ENCODE measurements at regions not wholly inside any gene's neighbourhood (a gene's known extent, or its start where the extent isn't known, plus 50 kb on each side); places are given as distances from the start of the nearest gene placed in this dataset.

DNA sequence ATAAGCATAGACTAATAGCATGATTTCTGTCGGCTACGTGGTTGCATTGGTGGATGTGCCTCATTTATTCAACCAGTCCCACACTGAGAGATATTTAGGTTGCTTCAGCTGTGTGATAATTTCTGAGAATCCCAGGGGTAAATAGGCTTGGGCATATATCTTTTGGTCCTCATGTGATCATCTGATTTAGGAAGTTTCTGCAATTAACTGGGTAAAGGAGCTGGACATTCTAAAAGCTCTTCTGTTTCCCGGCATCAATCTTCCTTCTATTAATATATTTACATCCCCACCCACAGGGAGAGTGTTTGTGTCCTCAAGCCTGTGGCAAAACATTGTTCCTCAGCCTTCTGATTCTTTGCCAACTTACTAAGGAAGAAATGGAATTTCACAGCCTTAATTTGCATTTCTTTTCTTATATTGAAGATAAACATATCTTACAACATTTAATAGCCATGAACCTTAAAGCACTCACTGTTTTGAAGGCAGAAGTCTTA, 431.6 kb downstream of the RFC3 start:
- DNase-seq: no peak
- no peak overlapping the region for H3K4me3 Mint-ChIP-seq
- no peak for ATAC-seq
- no peaks in the 10 kb centered on the region for H3K4me1 Mint-ChIP-seq
- H3K27me3 Mint-ChIP-seq: no peaks in the 10 kb centered on the region
- H3K9me3 ChIP-seq (ENCODE audit: control insufficient read depth, low read length, poor library complexity, severe bottlenecking): no peaks in the 10 kb centered on the region
- H3K36me3 Mint-ChIP-seq (ENCODE audit: low read depth): no peaks in the 10 kb centered on the region
- no peak overlapping the region for H3K27ac Mint-ChIP-seq

DNA sequence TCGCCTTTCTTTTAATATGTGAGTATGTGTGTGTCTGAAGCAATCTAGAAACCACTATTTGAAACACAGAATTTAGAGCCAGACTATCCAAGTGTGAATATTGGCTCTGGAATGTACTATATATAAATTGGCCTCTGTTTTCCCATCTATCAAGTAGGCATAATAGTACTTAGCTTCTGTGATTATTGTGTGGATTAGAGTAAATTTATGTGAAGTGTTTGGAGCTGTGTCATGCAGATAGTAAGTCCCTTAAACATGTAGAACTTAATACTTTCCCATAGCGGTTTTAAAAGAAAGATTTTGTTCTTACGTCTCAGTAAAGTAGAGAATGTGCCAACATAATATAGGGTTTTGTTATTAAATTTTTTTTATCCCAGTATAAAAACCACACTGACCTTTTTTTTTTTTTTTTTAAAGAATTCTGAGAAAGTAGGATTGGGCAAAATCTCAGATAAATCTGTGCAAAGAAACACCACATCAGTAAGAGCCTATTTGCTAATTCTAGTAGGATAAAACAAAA, 432.3 kb downstream of the RFC3 start:
- no peaks in the 10 kb centered on the region for H3K9me3 ChIP-seq (ENCODE audit: control insufficient read depth, low read length, poor library complexity, severe bottlenecking)
- Mint-ChIP-seq H3K4me1 (no peaks in the 10 kb centered on the region), H3K27ac (no peak overlapping the region), H3K36me3 (ENCODE audit: low read depth) (no peaks in the 10 kb centered on the region), H3K27me3 (no peaks in the 10 kb centered on the region), H3K4me3 (no peak overlapping the region)
- DNase-seq (no peak), ATAC-seq (no peak)

DNA sequence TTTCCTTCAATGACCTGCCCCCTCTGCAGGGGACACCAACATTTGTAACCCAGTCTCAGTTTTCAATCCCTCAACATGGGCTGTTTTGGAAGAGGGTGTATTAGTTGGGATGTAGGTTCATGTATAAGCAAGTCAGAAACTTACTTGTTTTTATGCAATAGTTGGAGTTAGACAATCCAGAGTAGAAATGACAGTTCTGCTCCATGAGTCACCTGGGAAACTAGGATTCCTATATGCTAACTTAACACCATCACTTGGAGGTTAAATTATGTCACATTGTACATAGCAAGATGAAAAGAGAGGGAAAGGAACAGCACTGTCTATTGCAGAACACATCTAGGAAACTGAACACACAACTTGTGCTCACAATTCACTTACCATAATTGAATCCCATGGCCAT, 436.4 kb downstream of the RFC3 start:
- Mint-ChIP-seq H3K4me1 (no peaks in the 10 kb centered on the region), H3K27ac (no peak overlapping the region), H3K36me3 (ENCODE audit: low read depth) (no peaks in the 10 kb centered on the region), H3K4me3 (no peak overlapping the region), H3K27me3 (no peaks in the 10 kb centered on the region)
- ATAC-seq (no peak), DNase-seq (no peak)
- H3K9me3 ChIP-seq (ENCODE audit: control insufficient read depth, low read length, poor library complexity, severe bottlenecking): no peaks in the 10 kb centered on the region

DNA sequence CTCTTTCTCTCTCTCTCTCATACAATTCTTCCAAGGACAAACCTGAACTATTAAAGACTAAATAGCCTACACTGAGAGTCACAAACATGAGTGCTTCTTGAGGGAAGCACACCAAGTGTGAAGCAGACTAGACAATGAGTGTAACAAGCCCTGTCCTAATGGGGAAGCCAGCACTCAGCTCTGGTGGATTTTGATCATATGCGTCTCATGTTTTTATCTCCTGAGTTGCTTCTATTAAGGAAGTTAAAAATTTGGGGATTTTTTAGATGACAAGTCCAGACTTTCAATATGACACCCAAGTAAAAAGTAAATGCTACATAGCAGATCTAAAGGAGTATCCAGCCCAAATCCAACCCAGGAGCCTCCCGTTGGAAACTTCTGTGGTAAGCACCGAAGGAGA, 437.8 kb downstream of the RFC3 start:
- H3K9me3 ChIP-seq (ENCODE audit: control insufficient read depth, low read length, poor library complexity, severe bottlenecking): no peaks in the 10 kb centered on the region
- H3K4me1 Mint-ChIP-seq: no peaks in the 10 kb centered on the region
- no peak for DNase-seq
- H3K4me3 Mint-ChIP-seq: no peak overlapping the region
- H3K27me3 Mint-ChIP-seq: no peaks in the 10 kb centered on the region
- no peak overlapping the region for H3K27ac Mint-ChIP-seq
- H3K36me3 Mint-ChIP-seq (ENCODE audit: low read depth): no peaks in the 10 kb centered on the region
- no peak for ATAC-seq

DNA sequence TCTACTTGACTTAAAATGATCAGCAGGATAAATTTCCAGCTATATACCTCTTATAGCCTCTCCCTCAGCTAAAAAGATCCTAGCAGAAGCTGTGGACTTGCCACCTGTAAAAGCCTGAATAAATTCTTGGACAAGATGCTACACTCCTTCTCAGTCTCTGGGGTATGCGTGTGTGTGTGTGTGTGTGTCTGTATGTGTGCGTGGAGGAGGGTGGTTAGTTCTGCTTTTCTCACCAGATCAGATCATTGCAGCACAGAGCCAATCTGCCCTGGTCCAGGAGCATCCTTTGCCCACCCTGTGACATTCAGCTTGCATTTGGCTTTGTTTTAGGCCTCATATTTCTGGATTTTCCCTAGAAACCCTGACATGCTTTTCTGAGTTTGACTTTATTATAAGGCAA, 438.3 kb downstream of the RFC3 start:
- Mint-ChIP-seq H3K27ac (no peak overlapping the region), H3K36me3 (ENCODE audit: low read depth) (no peaks in the 10 kb centered on the region), H3K27me3 (no peaks in the 10 kb centered on the region), H3K4me3 (no peak overlapping the region), H3K4me1 (no peaks in the 10 kb centered on the region)
- DNase-seq: no peak
- no peak for ATAC-seq
- no peaks in the 10 kb centered on the region for H3K9me3 ChIP-seq (ENCODE audit: control insufficient read depth, low read length, poor library complexity, severe bottlenecking)

DNA sequence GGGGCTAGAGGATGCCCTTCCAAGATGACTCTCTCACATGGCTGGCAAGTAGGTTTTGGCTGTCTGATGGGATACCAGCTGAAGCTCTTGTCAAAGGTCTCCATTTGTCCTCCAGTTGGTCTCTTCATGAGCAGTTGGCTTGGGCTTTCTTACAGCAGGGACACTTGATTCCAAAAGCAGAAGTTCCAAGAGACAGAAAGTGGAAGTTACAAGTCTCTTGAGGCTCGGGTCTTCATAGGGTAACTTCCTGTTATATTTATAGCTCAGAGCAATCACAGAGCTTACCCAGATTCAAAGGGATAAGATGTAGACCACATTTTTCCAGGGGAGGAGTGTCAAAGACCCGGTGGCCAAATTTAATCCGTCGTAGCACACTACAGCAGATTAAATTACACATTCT, 440.0 kb downstream of the RFC3 start:
- DNase-seq: no peak
- ATAC-seq: no peak

DNA sequence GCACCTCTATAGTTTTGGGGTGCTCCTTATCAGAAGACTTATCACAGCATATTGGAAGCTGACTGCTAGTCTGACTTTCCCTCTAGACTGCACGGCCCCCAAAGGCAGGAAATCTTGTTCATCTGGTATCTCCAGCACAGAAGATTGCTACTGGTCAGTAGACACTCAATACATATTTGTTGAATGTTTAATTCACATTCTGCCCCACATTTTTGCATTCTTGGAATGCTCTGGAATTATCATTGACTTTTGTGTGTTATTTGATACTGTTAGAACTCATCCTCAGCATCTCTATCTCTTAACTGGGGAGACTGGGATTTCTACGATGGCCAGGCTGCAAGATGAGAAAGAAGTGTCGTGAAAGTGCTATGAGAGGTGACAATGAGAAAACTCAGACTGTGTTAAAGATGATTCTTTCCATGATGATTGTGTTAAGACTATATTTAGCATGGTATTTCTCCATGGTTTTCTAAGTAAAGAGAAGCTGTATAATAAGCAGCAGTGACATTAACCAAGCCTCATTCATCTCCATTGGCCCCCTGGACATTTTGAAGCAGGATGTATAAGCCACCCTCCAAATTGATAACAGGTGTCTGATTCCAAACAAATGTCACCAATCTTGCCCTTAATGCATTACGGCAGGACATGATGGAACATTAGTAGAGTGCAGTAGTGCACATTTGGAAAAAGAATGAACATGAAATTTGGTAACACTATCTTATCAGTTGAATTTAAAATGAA, 440.9 kb downstream of the RFC3 start:
- Mint-ChIP-seq H3K36me3 (ENCODE audit: low read depth) (no peaks in the 10 kb centered on the region), H3K4me1 (no peaks in the 10 kb centered on the region), H3K27me3 (no peaks in the 10 kb centered on the region), H3K4me3 (no peak overlapping the region), H3K27ac (no peak overlapping the region)
- ATAC-seq (no peak), DNase-seq (no peak)
- no peaks in the 10 kb centered on the region for H3K9me3 ChIP-seq (ENCODE audit: control insufficient read depth, low read length, poor library complexity, severe bottlenecking)

More for the DNA sequence above, 440.0 kb downstream of the RFC3 start:
- no peaks in the 10 kb centered on the region for H3K27me3 Mint-ChIP-seq
- no peaks in the 10 kb centered on the region for H3K4me1 Mint-ChIP-seq
- H3K36me3 Mint-ChIP-seq (ENCODE audit: low read depth): no peaks in the 10 kb centered on the region
- no peaks in the 10 kb centered on the region for H3K9me3 ChIP-seq (ENCODE audit: control insufficient read depth, low read length, poor library complexity, severe bottlenecking)
- H3K4me3 Mint-ChIP-seq: no peak overlapping the region
- H3K27ac Mint-ChIP-seq: no peak overlapping the region

DNA sequence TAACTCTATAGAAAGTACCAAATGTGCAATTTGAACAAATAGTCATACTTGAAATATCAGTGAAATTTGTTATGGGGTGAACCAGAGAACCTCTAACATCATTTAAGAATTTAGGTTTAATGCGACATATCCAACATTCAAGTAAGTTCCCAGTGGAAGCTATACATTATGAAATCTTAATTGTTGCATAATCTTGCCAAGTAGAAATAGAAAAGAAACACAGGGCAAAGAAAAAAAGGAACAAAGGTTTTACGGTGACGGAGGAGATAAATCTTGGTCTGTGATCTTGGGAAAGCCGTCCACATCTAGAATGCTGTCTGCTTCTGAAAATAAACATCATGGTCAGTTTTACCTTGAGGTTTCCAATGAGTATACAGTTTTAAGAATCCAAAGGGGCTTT, 445.7 kb downstream of the RFC3 start:
- no peak for ATAC-seq
- no peak overlapping the region for H3K4me3 Mint-ChIP-seq
- H3K27ac Mint-ChIP-seq: no peak overlapping the region
- H3K4me1 Mint-ChIP-seq: no peaks in the 10 kb centered on the region
- DNase-seq: no peak
- H3K9me3 ChIP-seq (ENCODE audit: control insufficient read depth, low read length, poor library complexity, severe bottlenecking): no peaks in the 10 kb centered on the region
- no peaks in the 10 kb centered on the region for H3K27me3 Mint-ChIP-seq
- no peaks in the 10 kb centered on the region for H3K36me3 Mint-ChIP-seq (ENCODE audit: low read depth)

DNA sequence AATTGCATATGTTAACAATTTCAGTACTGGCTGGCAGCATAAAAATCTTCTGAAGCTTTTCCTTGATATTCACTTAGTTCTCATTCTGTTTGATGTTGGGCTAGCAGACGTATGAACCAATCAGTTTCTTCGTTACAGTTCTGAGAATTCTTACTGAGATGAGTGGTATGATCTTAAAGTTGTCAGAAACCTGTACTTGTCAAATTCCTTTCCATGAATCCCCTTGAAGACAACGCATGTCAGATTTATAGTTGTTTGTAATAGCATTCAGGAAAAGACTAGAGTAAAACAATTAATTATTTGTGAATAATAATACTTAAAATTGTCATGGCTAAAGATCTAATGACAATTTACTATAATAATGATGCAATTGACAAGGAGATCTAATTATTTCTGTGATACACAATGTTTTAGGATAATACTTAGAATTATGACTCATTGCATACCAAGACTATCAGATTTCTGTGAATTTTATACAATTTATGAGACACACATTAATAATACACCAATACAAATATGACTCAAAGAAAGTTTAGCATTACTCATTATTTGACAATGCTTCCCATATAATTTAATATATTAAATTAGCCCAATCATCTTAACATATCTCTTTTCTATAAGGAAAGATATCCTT, 447.2 kb downstream of the RFC3 start:
- Mint-ChIP-seq H3K27me3 (no peaks in the 10 kb centered on the region), H3K36me3 (ENCODE audit: low read depth) (no peaks in the 10 kb centered on the region), H3K27ac (no peak overlapping the region), H3K4me3 (no peak overlapping the region), H3K4me1 (no peaks in the 10 kb centered on the region)
- ATAC-seq (no peak), DNase-seq (no peak)
- H3K9me3 ChIP-seq (ENCODE audit: control insufficient read depth, low read length, poor library complexity, severe bottlenecking): no peaks in the 10 kb centered on the region

DNA sequence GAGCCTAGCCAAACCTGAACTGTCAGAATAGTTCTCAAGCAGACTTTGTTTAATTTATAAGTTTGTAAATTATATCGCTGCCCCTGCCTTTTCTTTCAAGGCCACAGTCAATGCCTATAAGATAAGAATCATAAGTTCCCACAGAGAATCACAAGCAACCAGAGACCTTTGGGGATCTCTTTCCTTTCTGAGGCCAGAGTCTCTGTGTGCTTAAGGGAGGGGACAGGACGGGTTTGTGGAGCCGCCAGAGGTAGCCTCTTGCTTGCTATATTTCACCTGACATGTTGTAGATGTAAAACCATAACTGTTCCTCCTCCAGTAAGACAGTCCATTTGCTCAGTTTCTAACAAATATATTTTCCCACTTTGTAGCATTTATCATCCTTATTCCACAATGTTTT, 458.8 kb downstream of the RFC3 start:
- DNase-seq: no peak
- Mint-ChIP-seq H3K4me3 (no peak overlapping the region), H3K27me3 (no peaks in the 10 kb centered on the region), H3K4me1 (no peaks in the 10 kb centered on the region), H3K36me3 (ENCODE audit: low read depth) (no peaks in the 10 kb centered on the region), H3K27ac (no peak overlapping the region)
- no peaks in the 10 kb centered on the region for H3K9me3 ChIP-seq (ENCODE audit: control insufficient read depth, low read length, poor library complexity, severe bottlenecking)
- ATAC-seq: no peak

DNA sequence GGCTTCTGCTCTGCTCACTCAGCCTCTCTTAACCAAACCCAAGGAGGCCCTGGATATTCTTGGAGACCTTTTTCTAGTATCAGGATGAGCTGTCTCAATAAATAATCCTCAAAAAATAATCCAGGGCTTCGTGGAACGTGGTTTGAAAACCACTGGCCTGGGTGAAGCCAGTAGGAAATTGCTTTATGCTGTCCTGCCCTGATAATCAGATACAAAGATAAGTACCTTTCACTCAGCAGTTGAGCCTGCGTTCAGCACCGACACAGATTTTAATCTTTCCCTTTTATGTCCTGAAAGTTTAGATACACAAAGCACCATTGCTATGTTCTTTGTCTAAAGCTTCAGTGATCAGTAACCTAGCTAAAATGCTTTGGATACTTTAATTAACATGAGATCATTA, 460.0 kb downstream of the RFC3 start:
- no peak overlapping the region for H3K27ac Mint-ChIP-seq
- no peak for ATAC-seq
- H3K9me3 ChIP-seq (ENCODE audit: control insufficient read depth, low read length, poor library complexity, severe bottlenecking): no peaks in the 10 kb centered on the region
- H3K4me1 Mint-ChIP-seq: no peaks in the 10 kb centered on the region
- no peaks in the 10 kb centered on the region for H3K27me3 Mint-ChIP-seq
- H3K4me3 Mint-ChIP-seq: no peak overlapping the region
- H3K36me3 Mint-ChIP-seq (ENCODE audit: low read depth): no peaks in the 10 kb centered on the region
- DNase-seq: no peak

DNA sequence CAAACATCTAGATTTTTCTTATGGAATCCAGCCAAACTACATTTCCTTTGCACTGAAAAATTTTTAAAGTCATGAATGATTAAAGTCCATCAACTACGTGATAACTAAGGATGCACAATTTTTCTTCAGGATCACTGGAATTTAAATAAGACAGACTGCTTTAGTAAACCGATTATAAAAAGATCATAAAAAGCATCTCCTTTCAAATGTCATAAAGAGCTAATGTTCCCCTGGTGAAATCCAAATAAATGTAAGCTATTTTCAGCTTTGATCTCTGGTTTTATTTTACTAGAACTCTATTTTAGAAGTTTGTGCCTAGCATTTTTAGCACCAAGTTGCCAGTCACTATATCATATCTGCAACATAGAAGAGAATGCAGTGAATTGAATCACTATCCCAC, 460.8 kb downstream of the RFC3 start:
- H3K27ac Mint-ChIP-seq: no peak overlapping the region
- no peaks in the 10 kb centered on the region for H3K36me3 Mint-ChIP-seq (ENCODE audit: low read depth)

DNA sequence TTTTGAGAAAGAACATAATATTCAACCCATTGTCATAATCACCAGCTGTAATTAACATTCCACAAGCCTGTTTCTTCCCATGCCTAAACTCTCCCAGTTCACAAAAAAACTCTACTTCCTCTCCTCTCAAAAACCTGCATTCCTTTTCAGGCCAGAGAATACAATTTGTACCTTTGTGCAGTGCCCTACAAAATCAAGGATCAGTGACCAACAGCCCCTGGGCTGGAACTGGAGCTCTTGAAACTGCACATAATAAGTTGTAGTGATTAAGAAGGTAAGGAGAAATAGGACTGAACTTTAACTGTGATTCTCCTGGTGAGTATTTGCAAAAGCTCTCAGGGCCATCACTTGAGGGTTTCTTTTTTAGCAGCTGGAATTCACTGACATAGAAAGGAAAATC, 472.7 kb downstream of the RFC3 start:
- no peaks in the 10 kb centered on the region for H3K36me3 Mint-ChIP-seq (ENCODE audit: low read depth)
- no peak overlapping the region for H3K27ac Mint-ChIP-seq
- no peak overlapping the region for H3K4me3 Mint-ChIP-seq
- no peak for DNase-seq
- H3K27me3 Mint-ChIP-seq: no peaks in the 10 kb centered on the region
- no peaks in the 10 kb centered on the region for H3K9me3 ChIP-seq (ENCODE audit: control insufficient read depth, low read length, poor library complexity, severe bottlenecking)
- ATAC-seq: no peak
- no peaks in the 10 kb centered on the region for H3K4me1 Mint-ChIP-seq

More for the DNA sequence above, 460.8 kb downstream of the RFC3 start:
- no peaks in the 10 kb centered on the region for H3K9me3 ChIP-seq (ENCODE audit: control insufficient read depth, low read length, poor library complexity, severe bottlenecking)
- DNase-seq: no peak
- Mint-ChIP-seq H3K27me3 (no peaks in the 10 kb centered on the region), H3K4me3 (no peak overlapping the region), H3K4me1 (no peaks in the 10 kb centered on the region)
- no peak for ATAC-seq

Measured in T-helper 17 cell (primary cell).